Stimulated activated CD8-positive, alpha-beta memory T cell treated with anti-CD3 and anti-CD28 coated beads, Interleukin-4, amount 100 ng/mL, for 48 hours (primary cell): ENCODE measurements at regions not wholly inside any gene's neighbourhood (a gene's known extent, or its start where the extent isn't known, plus 50 kb on each side); places are given as distances from the start of the nearest gene placed in this dataset.

Source experiments
- DNase-seq: peaks from one replicate; pipeline ENCODE4 v3.0.0-alpha.2; 2020

DNA sequence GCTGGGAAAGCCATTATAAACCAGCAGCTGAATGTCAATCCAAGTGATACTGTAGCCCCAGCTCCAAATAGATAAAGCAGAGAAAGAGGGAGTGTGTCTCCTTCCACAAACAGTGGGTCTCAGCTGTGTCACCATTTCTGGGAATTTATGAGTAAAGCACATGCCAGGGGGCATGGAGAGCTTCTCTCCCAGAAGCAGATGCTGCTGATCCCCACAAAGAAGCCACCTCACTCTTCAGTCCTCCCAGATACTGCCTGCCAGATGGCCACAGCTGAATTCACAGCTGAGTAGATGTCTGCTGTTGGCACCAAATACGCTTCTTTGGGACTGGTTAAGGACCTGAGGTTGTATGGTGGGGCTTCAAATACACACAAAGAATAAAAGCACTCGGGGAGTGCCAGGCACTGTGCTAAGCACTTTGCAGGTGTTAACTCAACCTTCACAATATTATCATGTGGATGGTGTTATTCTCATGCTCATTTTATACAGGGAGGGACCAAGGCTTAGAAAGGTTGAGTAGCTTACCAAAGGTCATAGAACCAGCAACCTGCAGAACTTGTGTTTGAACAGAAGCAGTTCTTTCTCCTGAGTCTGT is 298.3 kb downstream of the CDH11 start:
- no peak for DNase-seq

DNA sequence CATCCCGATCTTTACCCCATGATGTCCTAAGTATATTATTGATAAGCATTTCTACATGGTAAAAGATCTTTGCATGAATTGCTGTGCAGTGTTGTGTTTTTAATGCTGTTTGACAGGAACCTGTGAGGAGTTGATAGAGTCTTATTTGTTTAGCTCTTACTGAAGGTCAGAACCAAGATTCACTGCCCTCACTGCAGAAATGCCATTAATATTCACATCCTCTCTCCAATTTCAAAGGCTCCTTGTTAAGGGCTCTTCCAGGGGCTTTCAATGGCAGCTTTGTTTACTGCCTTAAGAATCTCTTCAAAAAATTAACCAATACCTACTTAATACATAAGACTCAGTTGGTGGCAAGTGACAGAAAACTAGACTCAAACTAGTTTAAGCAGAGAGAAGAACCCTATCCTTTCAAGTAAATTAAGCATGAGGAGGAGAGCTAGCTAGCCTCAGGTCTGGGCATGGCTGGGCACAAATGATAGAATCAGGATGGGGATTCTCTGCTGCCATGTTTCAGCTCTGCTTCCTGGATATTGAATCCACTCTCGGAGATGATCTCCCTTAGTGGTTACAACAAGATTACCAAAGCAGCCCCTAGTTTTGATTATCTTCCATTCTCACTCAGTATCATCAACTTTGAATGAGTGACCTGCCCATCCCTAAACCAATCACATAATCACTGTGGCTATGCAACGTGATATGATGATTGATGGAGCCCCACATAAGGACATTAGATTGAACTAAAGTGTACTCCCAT is 311.8 kb downstream of the CDH11 start:
- DNase-seq: no peak

DNA sequence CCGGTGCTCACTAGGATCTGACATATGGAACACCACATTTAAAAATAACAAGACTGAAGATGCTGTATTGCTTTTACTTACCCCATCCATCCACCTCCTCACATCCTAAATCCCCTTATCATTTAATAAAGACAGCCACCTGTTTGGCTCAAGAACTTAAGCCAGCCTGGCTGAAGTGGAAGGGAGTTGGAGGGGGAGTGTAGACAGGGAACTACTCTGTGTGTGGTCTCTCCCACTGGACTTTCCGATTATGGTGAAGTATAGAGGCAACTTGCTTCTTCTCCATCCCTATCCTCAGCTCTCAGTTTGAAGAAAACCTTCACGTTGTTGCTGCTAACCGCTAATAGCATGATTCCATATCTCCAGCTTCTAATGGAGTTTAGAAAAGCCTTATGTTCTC is 313.4 kb downstream of the CDH11 start:
- no peak for DNase-seq

DNA sequence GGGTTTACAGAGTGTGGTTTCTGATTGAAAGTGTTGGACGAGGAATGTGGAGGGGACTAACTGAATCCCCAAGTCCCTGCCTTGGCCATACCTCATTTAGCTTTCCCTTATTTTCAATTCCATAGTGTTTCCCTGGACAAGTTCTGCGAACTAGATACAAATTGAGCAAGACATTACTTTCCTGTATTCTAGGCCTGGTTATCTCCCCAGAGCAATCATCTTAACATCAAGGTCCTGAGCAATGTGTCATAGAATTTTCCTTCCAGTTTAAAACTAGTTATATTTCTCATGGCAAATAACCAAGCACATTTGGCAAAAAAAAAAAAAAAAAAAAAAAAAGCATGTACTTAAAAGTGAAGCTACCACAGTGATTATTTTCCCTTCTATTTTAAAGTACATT is 330.1 kb downstream of the CDH11 start:
- no peak for DNase-seq

DNA sequence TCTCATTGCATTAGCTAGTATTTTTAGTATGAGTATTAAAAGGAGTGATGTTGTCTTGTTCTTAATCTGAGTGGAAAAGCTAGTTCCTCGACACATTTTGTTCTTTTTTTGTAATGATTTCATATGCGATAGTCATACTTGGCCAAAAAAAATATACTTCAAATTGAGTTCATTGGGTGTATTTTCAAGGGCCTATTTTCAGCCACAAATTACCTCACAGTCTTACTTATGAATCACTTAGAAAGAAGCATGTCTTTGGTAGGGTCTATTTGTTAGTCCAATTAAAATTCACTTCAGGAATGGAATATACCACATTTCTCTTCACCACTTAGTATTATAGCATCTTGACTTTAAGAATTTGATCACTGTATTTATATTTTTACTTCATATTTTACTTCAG is 337.2 kb downstream of the CDH11 start:
- no peak for DNase-seq

DNA sequence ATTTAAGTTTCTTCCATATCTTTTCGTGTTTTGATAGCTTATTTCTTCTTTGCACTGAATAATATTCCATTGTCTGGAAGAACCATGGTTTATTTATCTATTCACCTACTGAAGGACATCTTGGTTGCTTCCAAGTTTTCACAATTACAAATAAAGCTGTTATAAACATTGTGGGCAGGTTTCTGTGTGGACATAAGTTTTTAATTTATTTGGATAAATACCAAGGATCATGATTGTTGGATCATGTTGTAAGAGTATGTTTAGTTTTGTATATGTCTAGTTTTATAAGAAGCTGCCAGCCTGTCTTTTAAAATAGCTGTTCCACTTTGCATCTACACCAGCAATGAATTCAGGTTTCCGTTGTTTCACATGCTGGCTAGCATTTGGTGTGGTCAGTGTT is 339.4 kb downstream of the CDH11 start:
- DNase-seq: no peak

DNA sequence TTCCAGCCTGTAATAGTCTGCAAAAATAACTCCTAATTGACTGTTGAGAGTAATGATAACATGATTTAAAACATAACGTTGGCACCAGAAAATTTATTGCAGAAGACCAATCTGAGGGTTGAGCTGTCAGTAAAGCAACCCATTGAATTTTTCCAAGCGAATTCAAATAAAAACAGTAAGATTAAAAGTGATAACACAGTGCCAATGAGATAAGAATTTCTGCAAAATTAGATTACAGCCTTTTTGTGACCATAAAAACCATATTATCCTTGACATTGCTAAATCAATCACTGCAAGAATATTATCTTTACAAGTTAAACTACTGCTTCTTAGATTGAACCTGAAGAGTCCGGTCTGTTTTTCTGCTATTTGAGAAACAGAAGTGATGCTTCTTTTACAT is 341.4 kb downstream of the CDH11 start:
- no peak for DNase-seq

DNA sequence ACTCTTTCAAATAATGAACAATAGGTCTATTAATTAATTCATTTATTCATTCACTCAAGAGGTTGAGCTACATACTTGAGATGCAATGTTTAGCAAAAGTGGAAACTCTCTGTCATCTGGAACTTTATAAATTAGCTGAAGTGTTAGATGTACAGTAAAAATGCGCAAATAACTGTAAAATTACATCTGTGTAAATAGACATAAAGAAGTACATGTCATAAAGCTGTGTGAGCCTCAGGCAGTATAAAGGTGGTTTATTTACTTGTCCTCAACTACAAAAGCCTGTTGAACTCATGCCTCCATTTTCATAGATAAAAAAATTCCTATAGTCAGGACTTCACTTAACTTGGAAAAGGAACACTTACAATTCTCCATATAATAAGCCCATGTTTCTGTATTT is 343.1 kb downstream of the CDH11 start:
- no peak for DNase-seq

DNA sequence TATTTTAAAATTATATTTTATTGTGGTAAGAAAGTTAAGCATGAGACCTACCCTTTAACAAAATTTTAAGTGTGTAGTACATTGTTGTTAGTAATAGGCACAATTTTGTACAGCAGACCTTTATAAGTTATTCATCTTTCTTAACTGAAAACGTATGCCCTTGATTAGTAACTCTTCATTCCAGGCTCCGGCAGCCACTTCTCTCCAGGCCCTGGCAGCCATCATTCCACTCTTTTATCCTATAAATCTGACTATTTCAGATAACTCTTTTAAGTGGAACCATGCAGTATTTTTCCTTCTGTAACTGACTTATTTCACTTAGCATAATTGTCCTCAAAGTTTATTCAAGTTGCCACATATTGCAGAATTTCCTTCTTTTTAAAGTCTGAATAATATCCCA is 348.2 kb downstream of the CDH11 start:
- no peak for DNase-seq

DNA sequence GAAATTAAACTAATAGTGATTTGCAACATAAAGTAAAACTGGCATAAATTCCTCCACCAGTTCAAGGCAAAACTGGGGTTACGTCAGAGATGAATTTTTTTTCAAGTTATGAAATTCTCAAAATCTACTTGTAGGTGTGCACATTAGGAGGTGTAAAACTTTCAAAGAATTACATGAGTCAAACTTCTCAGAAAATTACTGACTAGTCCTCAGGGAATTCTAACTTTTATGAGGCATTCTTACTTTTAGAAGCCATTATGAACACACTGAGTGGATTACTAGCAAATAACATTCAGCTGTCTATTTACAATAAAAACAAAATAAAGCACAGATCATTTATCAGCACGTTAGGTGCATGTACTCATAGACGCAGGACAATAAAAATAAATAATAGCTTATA is 348.7 kb downstream of the CDH11 start:
- DNase-seq: no peak

DNA sequence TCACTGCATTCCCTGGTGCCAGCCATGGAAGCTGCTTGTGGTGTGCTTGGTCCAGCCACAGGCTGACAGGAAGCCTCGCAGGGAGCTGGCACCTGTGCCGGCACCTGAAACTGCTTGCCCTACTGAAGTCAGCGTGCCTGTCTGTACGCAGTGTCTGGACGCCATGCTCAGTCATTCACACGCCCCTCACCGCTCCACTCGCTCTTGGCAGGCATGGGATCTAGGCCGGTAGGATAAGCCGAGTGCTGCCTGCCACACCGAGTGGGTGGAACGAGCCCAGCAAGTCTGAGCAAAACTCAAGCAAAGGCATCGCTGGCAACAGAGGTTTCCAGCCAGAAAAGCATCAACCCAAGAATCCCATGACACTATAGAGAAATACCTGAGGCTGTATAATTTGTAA is 350.6 kb downstream of the CDH11 start:
- DNase-seq: no peak

DNA sequence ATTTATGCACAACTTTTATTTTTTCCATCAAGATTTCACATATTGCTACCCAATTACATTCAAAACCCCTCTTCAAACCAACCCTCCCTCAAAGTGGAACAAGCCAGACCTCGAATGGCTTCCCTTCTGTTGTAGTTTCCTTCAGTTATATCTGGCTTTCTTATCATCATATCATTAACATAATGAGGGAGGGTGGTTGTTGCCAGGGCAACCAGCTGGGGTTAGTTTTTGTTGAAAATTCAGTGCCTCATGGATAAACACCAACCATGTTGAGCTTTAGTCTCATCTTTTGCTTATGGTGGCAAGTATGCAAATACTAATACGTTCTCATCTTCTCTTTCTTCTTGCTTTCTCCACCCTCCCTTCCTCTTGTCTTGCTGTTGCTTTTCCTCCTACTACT is 359.7 kb downstream of the CDH11 start:
- DNase-seq: no peak

DNA sequence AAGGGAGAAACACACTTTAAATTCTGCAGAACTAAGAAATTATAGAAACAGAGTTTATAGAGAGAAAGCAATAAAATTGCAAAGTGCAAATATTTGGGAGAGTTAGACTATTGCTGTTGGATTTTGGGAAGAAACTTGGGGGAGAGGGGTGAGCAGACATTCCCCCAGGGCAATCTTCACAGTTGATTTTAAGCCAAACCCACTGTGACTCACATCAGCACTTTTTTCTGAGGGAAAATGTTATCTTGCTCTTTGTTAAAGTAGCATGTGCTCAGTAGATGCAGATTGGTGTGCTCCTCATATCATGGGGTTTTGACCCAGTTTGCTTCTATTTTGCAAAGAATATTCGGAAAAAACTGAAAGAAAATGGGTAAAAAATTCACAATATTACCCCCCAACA is 367.6 kb downstream of the CDH11 start:
- DNase-seq: no peak

DNA sequence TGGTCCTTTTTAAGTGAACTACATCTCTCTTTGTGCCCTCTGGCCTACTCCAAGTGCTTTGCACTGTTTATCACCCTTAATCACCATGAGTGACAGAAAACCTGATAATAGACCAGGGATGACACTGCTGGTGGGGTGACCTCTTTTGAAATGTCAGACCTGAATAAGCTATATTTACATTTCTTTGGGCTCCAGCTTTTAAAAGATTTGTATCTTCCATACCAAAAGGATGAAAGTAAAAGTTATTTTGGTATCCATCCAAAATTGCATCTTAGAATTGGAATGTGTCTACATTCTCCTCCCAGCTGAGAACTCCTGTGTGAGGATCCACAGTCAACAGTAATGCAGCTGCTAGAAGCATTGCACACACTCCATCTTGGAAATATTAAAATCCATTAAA is 370.0 kb downstream of the CDH11 start:
- DNase-seq: no peak

DNA sequence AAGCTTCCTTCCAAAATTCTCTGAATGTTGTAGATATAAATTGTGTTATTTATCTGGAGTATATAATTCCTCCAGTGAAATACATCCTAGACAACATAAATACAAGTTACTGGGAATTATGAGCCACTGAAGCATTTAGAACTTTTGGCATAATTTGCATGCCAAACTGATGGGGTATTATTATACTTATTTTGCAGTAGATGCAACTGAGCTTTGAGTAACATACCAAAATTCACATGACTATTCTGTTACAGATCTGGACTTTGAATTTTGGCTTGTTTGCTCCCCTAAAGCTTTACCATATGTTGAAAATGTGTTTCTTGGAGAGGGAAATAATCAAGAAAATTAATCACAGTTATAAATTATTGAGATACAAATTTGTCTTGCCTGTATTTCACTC is 372.5 kb downstream of the CDH11 start:
- no peak for DNase-seq

DNA sequence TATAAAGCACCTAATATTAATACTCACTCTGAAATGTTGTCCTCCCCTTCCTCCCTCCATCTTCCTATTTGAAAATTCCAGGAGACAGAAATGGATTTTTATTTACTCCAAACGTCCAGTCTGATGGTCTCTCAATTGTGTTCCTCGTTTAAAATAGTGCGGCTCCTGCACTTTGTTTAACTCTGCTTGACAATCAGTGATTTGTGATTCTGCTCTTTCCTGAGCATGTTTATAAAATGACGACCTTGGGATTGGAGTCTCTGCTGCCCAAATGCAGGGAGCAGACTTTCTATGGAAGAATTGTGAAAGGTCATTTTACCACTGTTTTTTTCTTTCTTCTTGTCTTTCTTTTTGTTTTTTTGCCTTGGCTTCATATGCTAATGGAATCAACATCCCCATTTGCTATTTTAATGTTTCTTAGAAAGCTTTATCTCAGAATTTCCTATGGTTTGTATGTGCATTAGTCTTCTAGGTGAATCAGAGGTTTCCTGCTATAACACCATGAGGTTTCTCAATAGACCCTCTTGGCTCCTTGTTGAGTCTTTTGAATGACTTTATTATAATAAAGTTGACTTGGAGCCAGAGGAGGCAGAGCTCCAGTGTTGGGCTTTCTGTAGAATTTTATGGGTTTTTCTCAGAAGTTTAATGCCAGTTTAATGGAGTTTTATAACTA is 376.5 kb downstream of the CDH11 start:
- DNase-seq: no peak

DNA sequence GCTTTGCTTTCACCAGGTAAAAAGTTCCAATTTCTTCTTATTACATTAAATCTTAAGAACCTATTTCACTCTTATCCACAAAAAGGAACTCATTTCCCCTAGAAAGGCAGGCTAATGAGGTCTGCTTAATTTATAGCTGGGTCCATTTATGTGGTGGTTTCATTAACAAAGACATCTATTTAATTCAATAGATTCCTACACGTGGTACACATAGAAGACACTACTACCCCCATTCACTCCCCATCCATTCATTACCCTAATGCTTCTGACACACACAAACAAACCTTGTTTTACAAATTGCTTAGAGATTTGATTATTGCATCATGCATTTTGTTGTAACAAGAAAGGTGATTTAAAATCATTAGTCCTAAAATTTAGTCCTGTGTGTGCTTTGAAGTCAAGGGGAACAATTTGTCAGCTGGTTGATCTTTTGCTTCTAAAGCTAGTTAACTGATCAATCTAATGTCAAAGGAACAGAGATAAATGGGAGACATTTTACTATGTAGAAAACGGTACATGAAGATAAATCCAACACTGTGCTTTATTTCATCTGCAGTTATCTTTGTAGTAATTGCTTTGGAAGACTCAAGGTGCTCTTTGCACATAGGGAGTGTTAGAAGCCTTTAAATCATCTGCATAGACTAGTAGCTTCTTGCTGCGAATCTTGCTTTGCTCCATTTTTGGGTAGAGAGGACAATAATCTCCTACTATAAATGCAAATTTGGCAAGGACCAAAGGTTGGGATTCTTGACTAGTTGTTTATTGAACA is 379.2 kb downstream of the CDH11 start:
- DNase-seq: no peak

DNA sequence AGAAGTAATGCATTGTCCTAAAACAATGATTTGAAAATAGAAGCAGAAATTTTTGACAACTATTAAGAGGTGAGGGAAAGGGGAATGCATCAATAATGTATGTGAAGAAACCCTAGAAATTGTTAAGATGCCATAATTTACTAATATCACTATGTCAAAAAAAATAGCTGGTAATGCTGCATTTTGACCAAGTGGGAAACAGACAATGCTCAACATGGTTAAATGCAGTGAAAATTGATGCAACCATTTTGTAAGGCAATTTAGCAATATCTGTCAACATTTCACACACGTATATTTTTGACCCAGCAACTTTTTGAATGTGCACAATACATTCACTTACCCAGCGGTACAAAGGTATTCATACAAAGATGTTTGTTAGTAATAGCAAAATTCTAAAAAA is 381.6 kb downstream of the CDH11 start:
- DNase-seq: no peak

DNA sequence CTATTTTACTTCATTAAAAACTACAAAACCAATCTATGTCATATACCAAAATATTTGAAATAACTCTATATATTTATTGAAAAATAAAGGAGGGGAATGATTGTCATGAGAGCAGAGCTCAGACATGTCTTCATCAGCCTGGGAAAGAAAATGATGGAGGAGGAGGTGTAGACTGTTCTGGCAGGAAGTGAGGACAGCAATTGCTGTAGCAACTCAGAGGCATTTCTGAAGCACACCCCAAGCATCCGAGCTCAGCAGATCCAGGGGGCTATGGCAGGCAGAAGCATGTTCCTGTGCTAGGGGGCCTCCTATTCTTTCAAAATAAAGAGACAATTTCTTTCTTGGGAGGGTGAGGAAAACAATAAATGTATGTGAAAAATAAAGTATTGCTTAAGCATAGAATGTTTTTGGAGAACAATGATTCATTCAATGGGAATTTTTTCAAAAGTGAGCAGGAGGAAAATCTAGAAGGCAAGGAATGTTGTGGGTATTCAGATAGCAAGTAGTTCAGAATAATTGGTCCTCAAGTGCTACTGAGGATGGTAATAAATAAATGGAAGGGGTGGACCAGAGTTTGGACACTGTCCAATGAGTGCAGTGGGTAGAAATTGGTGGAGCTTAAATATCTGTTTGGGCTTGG is 383.4 kb downstream of the CDH11 start:
- DNase-seq: no peak

DNA sequence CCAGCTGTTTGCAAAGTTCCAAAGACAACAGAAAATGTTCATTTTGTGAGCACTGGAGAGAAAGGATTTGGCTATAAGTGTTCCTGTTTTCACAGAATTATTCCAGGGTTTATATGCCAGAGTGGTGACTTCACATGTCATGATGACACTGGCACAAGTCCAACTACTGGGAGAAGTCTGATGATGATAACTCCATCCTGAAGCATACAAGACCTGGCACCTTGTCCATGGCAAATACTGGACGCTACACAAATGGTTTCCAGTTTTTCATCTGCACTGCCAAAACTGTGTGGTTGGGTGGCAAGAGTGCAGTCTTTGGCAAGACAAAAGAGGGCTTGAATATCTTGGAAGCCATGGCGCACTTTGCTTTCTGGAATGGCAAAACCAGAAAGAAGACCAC is 385.0 kb downstream of the CDH11 start:
- no peak for DNase-seq

DNA sequence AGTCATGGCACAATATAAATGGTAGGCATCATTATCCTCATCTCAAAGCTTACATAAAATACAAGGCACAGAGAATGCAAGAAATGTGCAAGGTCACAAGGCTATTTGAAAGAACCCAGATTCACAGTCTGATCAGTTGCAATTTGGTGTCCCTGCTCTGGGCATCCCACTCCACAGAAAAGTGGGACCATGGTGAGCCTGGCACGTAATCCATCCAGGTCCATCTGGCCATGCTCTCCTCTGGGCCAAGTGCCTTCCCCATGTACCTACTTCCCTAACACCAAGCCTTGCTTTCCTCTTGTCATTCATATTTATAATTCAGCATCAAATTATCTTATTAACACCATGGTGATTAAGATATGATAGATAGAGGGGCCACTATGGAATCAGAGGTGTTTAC is 390.0 kb downstream of the CDH11 start:
- no peak for DNase-seq

DNA sequence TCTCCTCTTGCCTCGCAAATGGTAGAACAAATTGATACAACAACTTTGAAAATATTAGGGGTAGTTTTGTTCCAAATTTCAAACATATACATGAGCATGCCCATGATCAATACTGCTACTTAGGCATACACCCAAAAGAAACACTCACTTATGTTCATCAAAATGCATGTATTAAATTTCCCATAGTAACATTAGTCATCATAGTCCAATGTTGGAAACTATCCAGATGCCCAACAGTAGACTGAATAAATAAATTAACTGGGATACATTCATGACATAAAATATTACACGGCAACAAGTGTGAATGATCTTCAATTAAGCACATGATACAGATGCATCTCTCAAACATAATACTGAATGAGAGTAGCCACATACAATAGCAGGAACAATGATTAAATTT is 391.6 kb downstream of the CDH11 start:
- no peak for DNase-seq

DNA sequence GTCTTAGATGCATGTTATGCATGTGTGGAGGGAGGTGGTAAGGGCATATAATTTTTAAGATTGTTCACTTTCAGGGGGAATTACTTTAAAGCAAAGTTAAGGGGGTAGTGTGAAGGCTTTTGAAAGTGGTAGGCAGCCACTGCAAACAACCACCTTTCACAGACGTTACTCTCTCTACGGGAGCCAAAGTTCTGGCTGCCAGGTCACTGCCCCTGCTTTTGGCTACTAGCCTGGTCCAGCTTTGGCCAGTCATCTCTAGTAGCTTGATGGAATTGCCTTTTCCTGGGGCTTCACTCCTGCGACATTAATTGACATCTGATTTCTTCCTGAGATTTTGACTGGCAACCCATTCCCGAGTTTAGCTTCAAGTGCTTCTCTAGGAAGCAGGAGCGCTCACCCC is 397.5 kb downstream of the CDH11 start:
- DNase-seq: no peak
